Endodermal cell (in vitro differentiated cells): ENCODE measurements at regions not wholly inside any gene's neighbourhood (a gene's known extent, or its start where the extent isn't known, plus 50 kb on each side); places are given as distances from the start of the nearest gene placed in this dataset.

Experiments
- DNase-seq: peaks from one replicate; pipeline ENCODE4 v3.0.0-alpha.2; 2017
- H3K27ac ChIP-seq: 2 replicates; pipeline ENCODE4 v1.5.1; 2013; ENCODE audit warnings: mild to moderate bottlenecking, low read depth, low read length, moderate library complexity
- H3K27me3 ChIP-seq: 2 replicates; pipeline ENCODE4 v1.6.1; 2013; ENCODE audit warnings: mild to moderate bottlenecking, low read length, moderate library complexity; ENCODE audit not compliant: insufficient read depth, control insufficient read depth, poor library complexity, severe bottlenecking
- H3K36me3 ChIP-seq: 2 replicates; pipeline ENCODE4 v1.7.0; 2013; ENCODE audit warnings: mild to moderate bottlenecking, low read length, moderate library complexity; ENCODE audit not compliant: control insufficient read depth, insufficient read depth
- H3K4me1 ChIP-seq: one replicate; pipeline ENCODE4 v1.7.0; 2013; ENCODE audit warnings: low read length; ENCODE audit not compliant: control insufficient read depth, insufficient read depth
- H3K4me3 ChIP-seq: 2 replicates; pipeline ENCODE4 v1.5.1; 2013; ENCODE audit warnings: mild to moderate bottlenecking, low read length, moderate library complexity
- H3K9ac ChIP-seq: 2 replicates; pipeline ENCODE4 v1.6.1; 2013; ENCODE audit warnings: mild to moderate bottlenecking, low read length, moderate library complexity; ENCODE audit not compliant: poor library complexity, severe bottlenecking; ENCODE audit errors: extremely low read depth
- H3K9me3 ChIP-seq: 2 replicates; pipeline ENCODE4 v1.6.1; 2013; ENCODE audit warnings: mild to moderate bottlenecking, low read length, moderate library complexity; ENCODE audit not compliant: control insufficient read depth
- H3K27ac Mint-ChIP-seq: 2 replicates; pipeline ENCODE4 v1.8.0; 2020; ENCODE audit warnings: mixed read lengths
- H3K27me3 Mint-ChIP-seq: 2 replicates; pipeline ENCODE4 v1.8.0; 2021; ENCODE audit warnings: mild to moderate bottlenecking, mixed read lengths; ENCODE audit not compliant: insufficient read depth
- H3K36me3 Mint-ChIP-seq: 2 replicates; pipeline ENCODE4 v1.8.0; 2020; ENCODE audit warnings: low read depth, mixed read lengths
- H3K4me1 Mint-ChIP-seq: 2 replicates; pipeline ENCODE4 v1.8.0; 2020; ENCODE audit warnings: mixed read lengths
- H3K4me3 Mint-ChIP-seq: 2 replicates; pipeline ENCODE4 v1.8.0; 2020; ENCODE audit warnings: mild to moderate bottlenecking, moderate library complexity, mixed read lengths
- H3K9me3 Mint-ChIP-seq: 2 replicates; pipeline ENCODE4 v1.8.0; 2020; ENCODE audit warnings: mild to moderate bottlenecking, mixed read lengths
- CTCF ChIP-seq: fragments of 200-600 bp; sonication (generic); conservative IDR thresholded peaks from 2 replicates; pipeline ENCODE4 v1.5.0; 2021; ENCODE audit warnings: antibody characterized with exemption, mild to moderate bottlenecking
- WGBS, 2 experiments: methylation state at CpG; one replicate each; pipeline versions ENCODE4 v1.1.5 to v1.1.7; 2013; ENCODE audit warnings: missing lambda C conversion rate in 2 of 2, mixed read lengths in 1 of 2; ENCODE audit not compliant: insufficient coverage in 1 of 2, insufficient read length in 1 of 2; 5-methylcytosine and 5-hydroxymethylcytosine counted together

DNA sequence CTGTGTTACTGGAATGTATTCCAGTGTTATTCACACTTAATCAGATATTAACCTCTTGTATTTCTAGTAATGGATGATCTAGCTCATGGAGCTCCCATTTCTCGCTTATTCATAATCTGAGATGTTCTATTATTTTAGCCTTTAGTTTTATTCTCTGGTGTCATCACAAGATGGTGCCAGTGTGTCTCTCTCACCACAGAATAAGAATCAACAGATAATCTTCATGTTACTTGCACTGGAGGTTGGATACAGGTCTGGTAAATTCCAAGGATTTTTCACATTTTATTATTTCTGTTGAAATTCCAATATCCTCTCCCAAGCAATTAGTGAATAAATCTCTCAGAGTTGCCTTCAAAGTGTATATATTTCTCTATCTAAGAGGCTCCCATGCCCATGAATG is 74.6 kb downstream of the CASP12 start:
- Histone ChIP-seq H3K27ac (no peak overlapping the region), H3K4me1 (no peaks in the 10 kb centered on the region), H3K36me3 (no peaks in the 10 kb centered on the region), H3K9me3 (no peaks in the 10 kb centered on the region), H3K9ac (no peak overlapping the region), H3K27me3 (no peaks in the 10 kb centered on the region), H3K4me3 (no peak overlapping the region)
- no peak for DNase-seq
- Mint-ChIP-seq H3K9me3 (peaks cover 2% of the 10 kb centered on the region), H3K27me3 (no peaks in the 10 kb centered on the region), H3K4me3 (no peak overlapping the region), H3K36me3 (no peaks in the 10 kb centered on the region), H3K27ac (no peak overlapping the region), H3K4me1 (no peaks in the 10 kb centered on the region)
- 89% methylated on average over 1 of the region's 1 CpG; no CpG with 5 or more reads in 1 of the 2 experiments for WGBS, 2 experiments
- TF ChIP-seq CTCF, result no peak

GRCh38 chr11:104820431-104820830 is 77.8 kb downstream of the CASP12 start:
- Histone ChIP-seq H3K27ac (no peak overlapping the region), H3K9ac (no peak overlapping the region), H3K27me3 (no peaks in the 10 kb centered on the region), H3K4me3 (no peak overlapping the region), H3K9me3 (no peaks in the 10 kb centered on the region), H3K36me3 (no peaks in the 10 kb centered on the region), H3K4me1 (no peaks in the 10 kb centered on the region)
- Mint-ChIP-seq H3K27ac (no peak overlapping the region), H3K4me1 (no peaks in the 10 kb centered on the region), H3K27me3 (no peaks in the 10 kb centered on the region), H3K36me3 (no peaks in the 10 kb centered on the region), H3K4me3 (no peak overlapping the region), H3K9me3 (peaks cover 2% of the 10 kb centered on the region)
- no peak for TF ChIP-seq CTCF
- 100% methylated on average over 2 of the region's 2 CpGs for WGBS, 2 experiments
- DNase-seq, result no peak

DNA sequence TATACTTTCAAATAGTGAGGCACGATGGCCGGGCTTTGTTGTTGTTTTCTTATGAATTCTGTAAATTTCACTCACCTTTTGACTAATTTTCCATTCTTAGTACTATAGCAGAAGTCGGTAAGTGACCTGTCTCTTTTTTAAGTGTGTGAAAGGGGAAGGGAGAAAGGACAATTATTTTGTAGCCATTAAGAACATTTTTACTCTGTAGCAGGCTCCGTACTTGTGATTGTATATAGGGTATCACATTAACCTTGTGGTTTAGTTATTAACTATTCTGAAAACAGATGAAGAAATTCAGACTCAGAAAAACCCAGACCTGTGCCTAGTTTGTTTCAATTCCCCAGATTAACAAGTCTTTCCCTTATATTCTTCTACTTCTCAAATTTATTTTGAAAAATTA is 78.7 kb downstream of the CASP12 start:
- no peaks in the 10 kb centered on the region for H3K9me3 ChIP-seq
- no peaks in the 10 kb centered on the region for H3K36me3 Mint-ChIP-seq
- WGBS, 2 experiments, result 87 to 100% methylated on average over 2 to 4 of the region's 4 CpGs
- no peak overlapping the region for H3K27ac Mint-ChIP-seq
- no peaks in the 10 kb centered on the region for H3K27me3 ChIP-seq
- no peak for DNase-seq
- no peak overlapping the region for H3K9ac ChIP-seq
- H3K36me3 ChIP-seq, result no peaks in the 10 kb centered on the region
- H3K4me3 ChIP-seq, result no peak overlapping the region
- H3K9me3 Mint-ChIP-seq, result peaks cover 2% of the 10 kb centered on the region
- no peak overlapping the region for H3K4me3 Mint-ChIP-seq
- H3K27me3 Mint-ChIP-seq, result no peaks in the 10 kb centered on the region
- no peaks in the 10 kb centered on the region for H3K4me1 Mint-ChIP-seq
- no peak overlapping the region for H3K27ac ChIP-seq
- H3K4me1 ChIP-seq, result no peaks in the 10 kb centered on the region
- TF ChIP-seq CTCF, result no peak
